ENCODE measurements at regions not wholly inside any gene's neighbourhood (a gene's known extent, or its start where the extent isn't known, plus 50 kb on each side); places are given as distances from the start of the nearest gene placed in this dataset.
A peak's percentile ranks its signal among the peaks of the same experiment; 100 is the strongest.

DNA sequence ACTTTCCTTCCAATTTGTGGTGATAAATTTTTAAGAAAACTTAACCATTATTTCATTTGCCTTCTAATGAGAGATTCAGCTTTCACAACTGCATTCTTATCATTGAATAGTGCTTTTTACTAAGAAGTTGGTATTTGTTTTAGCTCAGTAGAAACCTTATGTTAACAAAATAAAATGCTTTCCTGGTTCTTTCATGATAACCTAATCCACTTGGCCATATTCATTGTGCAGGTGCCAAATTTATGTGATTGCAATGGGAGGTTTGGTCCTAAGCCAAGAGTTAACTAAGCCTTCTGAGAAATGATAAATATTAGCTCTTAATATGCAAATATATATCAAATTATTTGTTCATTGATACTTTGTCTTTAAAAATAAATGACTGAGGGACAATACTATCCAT is 141.1 kb upstream of the TLE4 start:
- TF ChIP-seq GATA3 (IDR thresholded peaks at IDR 0.05; ENCODE audit: low read depth, low read length) (no peak), GATA2 (IDR thresholded peaks at IDR 0.05; ENCODE audit: low read depth, low read length) (no peak)

DNA sequence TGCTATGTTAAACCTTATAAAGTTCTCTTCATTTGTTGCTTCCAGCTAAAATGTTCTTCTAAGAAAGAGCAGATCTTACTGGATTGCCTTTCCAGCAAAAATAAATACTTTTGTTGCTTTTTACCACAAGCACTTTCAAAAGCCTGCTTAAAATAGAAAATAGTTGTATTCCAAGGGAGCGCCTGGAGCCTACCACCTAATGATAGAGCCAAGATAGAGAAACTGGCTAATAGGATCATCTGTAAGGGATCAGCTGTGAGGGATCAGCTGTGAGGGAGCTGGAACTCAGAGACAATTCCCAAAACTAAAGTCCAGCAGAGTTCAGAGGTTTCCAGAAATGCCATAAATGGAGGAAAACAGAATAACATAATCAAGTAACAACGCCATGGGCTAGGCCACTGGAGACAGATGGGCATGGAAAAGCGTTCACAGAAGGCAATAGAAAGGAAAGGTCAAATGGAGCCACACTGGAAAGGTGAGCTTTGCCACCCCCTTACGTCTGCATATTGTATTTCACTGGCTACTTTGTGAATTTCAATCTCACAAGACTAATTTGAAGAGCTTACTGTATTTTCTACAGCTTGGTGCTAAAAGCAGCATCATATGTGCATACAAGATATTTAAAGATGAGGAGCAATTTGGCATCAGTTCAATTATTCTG is 140.6 kb upstream of the TLE4 start:
- no peak for TF ChIP-seq GATA3 (IDR thresholded peaks at IDR 0.05; ENCODE audit: low read depth, low read length)
- no peak for TF ChIP-seq GATA2 (IDR thresholded peaks at IDR 0.05; ENCODE audit: low read depth, low read length)

DNA sequence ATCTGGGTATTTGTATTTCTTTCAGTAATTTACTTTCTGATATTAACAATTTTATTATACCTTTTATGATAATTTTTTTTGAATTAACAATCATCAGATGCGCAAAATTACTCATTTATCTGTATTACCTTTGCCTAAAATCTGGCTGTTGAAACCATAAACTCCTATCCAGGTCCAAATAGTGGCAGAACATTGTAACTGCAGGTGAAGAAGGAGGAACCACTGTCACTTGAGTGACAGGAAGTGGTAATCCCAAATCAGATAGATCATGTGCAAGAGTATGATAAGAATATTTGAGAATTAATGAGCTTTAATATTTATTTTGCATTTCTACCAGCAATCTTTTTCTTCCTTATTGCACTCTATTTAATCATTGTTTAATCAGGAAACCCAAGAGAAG is 139.3 kb upstream of the TLE4 start:
- no peak for TF ChIP-seq GATA2 (IDR thresholded peaks at IDR 0.05; ENCODE audit: low read depth, low read length)
- no peak for TF ChIP-seq GATA3 (IDR thresholded peaks at IDR 0.05; ENCODE audit: low read depth, low read length)

DNA sequence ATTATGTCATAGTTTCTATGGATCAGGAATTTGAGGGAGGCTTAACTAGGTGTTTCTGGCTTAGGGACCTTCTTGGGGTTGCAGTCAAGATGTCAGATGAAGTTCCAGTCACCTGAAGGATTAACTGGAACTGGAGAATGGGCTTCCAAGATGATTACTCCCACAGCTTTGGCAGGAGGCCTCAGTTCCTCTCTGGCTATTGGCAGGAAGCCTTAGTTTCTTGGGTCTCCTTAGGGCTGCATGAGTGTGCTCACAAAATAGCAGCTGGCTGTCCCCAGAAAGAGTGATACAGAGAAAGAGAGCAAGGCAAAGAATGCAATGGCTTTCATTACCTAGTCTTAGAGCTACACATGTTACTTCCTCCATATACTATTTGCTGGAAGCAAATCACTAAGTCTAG is 138.1 kb upstream of the TLE4 start:
- no peak for TF ChIP-seq GATA2 (IDR thresholded peaks at IDR 0.05; ENCODE audit: low read depth, low read length)
- no peak for TF ChIP-seq GATA3 (IDR thresholded peaks at IDR 0.05; ENCODE audit: low read depth, low read length)

DNA sequence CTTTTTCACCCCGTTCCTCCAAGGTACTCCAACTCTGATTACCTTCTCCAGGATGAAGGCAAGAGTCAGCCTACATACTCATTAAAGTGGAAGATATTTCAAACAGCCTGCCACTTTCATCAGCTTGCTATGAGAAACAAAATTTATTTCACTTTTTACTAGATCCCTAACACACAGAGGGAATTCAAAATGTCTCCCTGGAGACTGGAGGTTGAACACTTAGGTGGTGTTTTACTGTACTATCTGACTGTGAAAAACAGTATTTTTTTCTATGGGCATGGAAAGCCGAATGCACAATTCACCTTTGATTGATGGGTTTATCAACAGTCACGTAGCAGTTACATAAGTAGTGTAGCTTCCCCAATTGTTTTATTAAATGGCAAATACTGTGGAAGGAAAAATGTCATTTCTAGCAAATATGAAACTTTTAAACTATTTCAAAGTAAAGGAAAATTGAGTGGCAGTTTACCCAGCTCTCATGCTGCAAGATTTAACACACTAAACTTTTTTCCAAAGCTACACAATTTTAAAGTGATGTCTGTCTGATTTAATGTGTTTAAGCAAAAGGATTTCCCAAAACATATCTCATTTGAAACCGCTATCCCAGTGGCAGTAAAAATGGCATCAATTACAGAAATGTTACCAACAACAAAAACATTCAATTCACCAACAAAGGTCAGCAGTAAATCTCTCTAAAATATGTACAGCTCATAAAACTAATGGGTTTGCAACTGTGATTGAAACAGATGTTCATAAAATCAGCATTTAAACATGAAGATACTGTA is 125.0 kb upstream of the TLE4 start:
- TF ChIP-seq GATA3 (IDR thresholded peaks at IDR 0.05; ENCODE audit: low read depth, low read length) = no peak
- TF ChIP-seq GATA2 (IDR thresholded peaks at IDR 0.05; ENCODE audit: low read depth, low read length) = no peak

DNA sequence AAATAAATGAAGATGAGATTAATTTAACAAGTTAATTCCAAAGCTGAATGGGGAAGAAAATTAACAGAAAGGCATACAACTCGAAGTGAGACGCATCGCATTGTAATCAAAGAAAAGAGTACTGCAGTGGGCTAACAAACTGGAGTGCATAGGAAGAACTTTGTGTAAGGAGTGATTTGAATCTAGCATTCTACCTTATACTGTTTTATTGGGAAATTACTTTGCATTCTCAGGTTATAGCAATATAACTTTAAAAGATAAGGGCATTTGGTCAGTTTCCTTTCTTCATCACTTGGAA is 124.5 kb upstream of the TLE4 start:
- no peak for TF ChIP-seq GATA2 (IDR thresholded peaks at IDR 0.05; ENCODE audit: low read depth, low read length)
- no peak for TF ChIP-seq GATA3 (IDR thresholded peaks at IDR 0.05; ENCODE audit: low read depth, low read length)

DNA sequence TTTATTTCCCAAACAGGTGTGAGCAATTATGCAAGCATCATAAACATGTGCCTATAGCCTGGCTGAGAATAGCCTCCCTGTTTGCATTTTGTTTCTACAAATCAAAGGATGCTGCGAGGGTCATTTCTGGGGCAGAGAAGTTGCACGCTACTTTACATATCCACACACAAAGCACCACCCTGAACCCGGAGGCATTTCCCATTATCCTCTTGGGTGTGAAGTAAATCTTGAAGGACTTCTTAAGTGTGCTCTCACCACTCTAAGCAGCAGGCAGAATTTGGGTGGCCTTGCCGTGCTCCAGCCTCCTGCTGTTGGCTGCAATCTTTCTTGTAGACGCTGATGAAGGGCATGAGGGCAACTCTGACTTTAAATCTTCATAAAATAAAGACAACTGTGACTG is 124.0 kb upstream of the TLE4 start:
- TF ChIP-seq GATA3 (IDR thresholded peaks at IDR 0.05; ENCODE audit: low read depth, low read length) = no peak
- no peak for TF ChIP-seq GATA2 (IDR thresholded peaks at IDR 0.05; ENCODE audit: low read depth, low read length)

DNA sequence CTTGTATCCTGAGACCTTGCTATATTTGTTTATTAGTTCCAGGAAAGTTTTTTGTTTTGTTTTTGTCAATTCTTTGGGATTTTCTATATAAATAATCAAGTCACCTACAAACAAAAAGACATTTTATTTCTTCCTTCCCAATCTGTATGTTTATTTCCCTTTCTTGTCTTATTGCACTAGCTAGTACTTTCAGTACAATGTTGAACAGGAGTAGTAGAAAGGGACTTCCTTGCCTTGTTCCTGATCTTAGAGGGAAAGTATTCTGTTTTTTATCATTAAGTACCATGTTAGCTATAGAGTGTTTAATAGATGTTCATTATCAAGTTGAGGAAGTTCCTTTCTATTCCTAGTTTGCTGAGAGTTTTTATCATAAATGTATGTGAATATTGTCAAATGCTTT is 119.5 kb upstream of the TLE4 start:
- TF ChIP-seq GATA2 (IDR thresholded peaks at IDR 0.05; ENCODE audit: low read depth, low read length) = no peak
- TF ChIP-seq GATA3 (IDR thresholded peaks at IDR 0.05; ENCODE audit: low read depth, low read length) = no peak

DNA sequence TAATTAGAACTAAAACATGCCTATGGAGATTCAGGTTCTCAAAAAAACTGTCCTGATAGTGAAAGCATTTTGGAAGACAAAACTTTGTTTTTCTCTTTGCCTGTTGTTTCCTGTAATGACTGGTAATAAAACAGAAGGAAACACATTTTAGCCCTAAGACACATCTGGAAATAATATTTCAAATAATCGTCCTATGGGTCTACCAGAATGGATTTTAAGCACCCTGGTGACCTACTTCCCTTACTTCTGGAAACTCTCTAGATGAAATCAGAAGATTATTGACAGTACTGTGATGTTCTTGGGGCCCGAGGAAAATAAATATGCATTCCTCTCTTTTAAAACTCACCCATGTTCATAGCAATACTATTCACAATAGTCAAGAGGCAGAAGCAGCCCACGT is 110.1 kb upstream of the TLE4 start:
- TF ChIP-seq GATA3 (IDR thresholded peaks at IDR 0.05; ENCODE audit: low read depth, low read length) (peak; percentile 11; the same call in 1 of the 2 replicates), GATA2 (IDR thresholded peaks at IDR 0.05; ENCODE audit: low read depth, low read length) (peak; percentile 38; the same call in 1 of the 2 replicates)

DNA sequence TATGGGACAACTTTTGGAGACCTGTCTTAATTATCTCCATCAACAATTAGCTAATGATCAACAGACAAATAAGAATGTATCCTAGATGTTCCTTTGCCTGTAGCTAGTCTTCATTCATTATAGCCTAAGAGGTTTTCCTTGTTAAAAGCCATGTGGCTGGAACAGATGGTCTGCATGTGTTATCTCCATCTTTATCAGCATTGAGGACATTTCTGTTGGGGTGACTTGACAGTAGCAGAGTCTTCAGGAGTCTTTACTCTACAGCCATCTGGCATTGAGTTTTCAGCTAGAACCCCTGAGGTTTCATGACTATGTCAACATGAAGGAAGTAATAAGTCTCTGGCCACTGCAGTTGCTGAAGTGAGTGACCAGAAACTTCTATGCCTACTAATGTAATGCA is 106.6 kb upstream of the TLE4 start:
- TF ChIP-seq GATA2 (IDR thresholded peaks at IDR 0.05; ENCODE audit: low read depth, low read length) = no peak
- no peak for TF ChIP-seq GATA3 (IDR thresholded peaks at IDR 0.05; ENCODE audit: low read depth, low read length)

DNA sequence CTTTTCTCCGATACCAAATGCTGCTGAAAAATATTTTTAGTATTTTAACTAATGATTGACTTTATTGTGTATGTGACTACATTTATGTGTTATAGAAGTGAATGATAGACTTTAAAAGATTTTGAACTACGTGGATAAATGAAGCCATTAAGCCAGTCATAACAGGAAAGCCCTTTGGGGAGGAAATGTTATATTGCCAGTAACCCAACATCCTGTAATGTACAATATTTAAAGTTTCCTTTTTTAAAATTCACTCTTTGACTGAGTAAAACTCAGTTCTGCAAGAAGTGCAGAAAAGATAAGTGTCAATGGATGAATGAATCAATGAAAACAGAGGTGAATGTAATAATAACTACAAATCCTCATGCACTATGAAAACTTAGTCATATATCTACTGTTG is 102.6 kb upstream of the TLE4 start:
- TF ChIP-seq GATA3 (IDR thresholded peaks at IDR 0.05; ENCODE audit: low read depth, low read length) (no peak), GATA2 (IDR thresholded peaks at IDR 0.05; ENCODE audit: low read depth, low read length) (no peak)

DNA sequence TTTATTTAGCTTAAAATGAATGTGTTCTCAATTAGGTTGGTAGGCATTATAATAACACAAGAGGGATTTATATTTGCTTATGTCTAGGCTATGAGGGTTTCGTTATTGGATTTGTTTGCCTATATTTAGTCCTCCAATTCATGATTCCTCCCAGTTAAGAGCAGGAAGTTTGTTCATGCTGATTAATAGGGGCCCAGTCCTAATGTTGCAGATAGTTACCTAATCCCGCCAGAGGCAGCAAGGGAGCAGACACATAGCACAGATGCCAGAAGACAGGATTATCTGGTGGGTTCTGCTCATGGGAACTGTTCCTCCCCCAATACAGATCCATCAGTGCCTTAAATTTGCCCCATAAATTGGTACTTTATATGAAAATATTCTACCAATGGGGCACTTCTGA is 100.8 kb upstream of the TLE4 start:
- TF ChIP-seq GATA3 (IDR thresholded peaks at IDR 0.05; ENCODE audit: low read depth, low read length) = no peak
- TF ChIP-seq GATA2 (IDR thresholded peaks at IDR 0.05; ENCODE audit: low read depth, low read length) = no peak

DNA sequence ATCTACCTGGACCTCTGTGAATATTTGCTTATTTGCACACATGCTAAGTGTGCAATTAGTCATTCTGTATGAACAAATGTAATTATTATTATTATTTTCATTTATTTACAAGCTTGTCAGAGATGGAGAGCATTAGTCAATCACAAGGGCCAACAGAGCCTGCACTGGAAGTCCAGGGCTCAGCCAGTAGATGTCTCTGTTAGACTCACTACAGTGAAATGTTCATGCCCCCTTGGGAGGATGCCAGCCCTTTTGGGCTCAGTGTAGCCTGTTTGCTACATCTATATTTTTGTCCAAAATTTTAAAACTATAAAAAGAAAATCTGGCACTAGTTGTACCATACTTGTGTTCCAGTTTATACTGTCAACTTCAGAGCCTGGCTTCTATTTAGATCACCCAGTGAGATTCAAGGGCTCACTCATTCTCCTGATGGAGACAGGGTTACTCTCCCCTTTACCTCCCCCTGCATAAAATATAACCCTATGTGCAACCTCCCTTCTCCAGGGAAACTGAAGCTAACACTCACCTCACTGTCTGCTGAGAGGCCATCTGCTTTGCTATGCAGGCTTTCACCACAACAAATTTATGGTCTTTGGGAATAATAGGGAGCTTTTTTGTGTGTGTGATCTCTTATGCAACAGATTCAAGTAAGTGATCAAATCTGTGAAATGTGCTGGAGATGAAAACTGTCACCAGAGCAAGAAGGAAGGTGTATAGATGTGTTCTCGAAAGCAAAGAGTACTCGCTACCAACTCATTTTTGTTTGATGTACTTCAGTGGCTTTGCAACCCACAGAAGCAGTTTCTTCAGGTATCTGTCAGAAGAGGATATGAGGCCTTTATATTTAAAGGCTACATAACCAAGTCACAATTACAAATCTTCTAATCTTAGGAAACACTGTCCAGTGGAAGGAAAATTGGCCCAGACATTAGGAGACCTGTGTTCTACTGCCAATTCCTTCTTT is 99.9 kb upstream of the TLE4 start:
- TF ChIP-seq GATA2 (IDR thresholded peaks at IDR 0.05; ENCODE audit: low read depth, low read length) (no peak), GATA3 (IDR thresholded peaks at IDR 0.05; ENCODE audit: low read depth, low read length) (no peak)

DNA sequence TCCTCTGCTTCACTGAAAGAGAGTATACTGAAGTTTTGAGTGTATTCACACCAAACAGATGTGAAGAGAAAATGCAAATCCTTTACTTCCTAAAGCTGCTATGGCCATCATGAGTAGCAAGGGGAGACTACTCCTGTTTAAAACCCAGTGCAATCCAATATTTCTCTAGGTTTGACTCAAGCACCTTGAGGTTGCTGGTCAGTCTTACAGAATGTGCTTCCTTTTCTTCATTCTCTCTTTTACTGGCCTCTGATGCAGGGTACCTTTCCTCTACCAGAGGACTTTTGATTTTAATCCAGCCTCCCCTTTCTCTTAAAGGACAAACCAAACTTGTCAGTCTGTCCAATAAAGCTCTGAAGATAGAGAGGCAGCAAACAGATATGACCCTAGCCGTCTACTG is 98.1 kb upstream of the TLE4 start:
- TF ChIP-seq GATA2 (IDR thresholded peaks at IDR 0.05; ENCODE audit: low read depth, low read length) (no peak), GATA3 (IDR thresholded peaks at IDR 0.05; ENCODE audit: low read depth, low read length) (no peak)

All from SH-SY5Y (cell line).